ENCODE measurements at regions not wholly inside any gene's neighbourhood (a gene's known extent, or its start where the extent isn't known, plus 50 kb on each side); places are given as distances from the start of the nearest gene placed in this dataset.

GRCh38 chr4:115165503-115165902 lies 52.1 kb upstream of the NDST4 start:
- Mint-ChIP-seq H3K27ac (no peak overlapping the region), H3K4me1 (no peaks in the 10 kb centered on the region), H3K36me3 (ENCODE audit: low read depth) (no peaks in the 10 kb centered on the region), H3K9me3 (peaks cover under 1% of the 10 kb centered on the region), H3K27me3 (ENCODE audit: low read depth) (no peaks in the 10 kb centered on the region), H3K4me3 (no peak overlapping the region)
- no peak for TF ChIP-seq CTCF (IDR thresholded peaks at IDR 0.05; ENCODE audit: unreplicated experiment in 3 of 3)

Measured in nephron (organoid).